ENCODE measurements at regions not wholly inside any gene's neighbourhood (a gene's known extent, or its start where the extent isn't known, plus 50 kb on each side); places are given as distances from the start of the nearest gene placed in this dataset.

GRCh38 chr17:20927308-20927977 is 115.4 kb downstream of the USP22 start:
- no TSS peak for BruUV-seq (replicated peaks)
- intact Hi-C loops (cut with micrococcal nuclease) (no loop called here), dilution Hi-C loops (cut with MboI; ENCODE audit: extremely low pct_ligation_motif_present, low sequenced_read_pairs) (no loop called here)
- Histone ChIP-seq H3K27me3 (ENCODE audit: control insufficient read depth in 2 of 2, insufficient read depth in 2 of 2, low read length in 2 of 2) (no peaks in the 10 kb centered on the region), H2AFZ (ENCODE audit: low read depth, low read length) (no peak overlapping the region), H3K9me3 (replicated peaks; ENCODE audit: control insufficient read depth, insufficient read depth, low read length) (no peaks in the 10 kb centered on the region), H3K27ac (ENCODE audit: insufficient read depth, low read depth, low read length) (no peak overlapping the region), H3K9ac (replicated peaks; ENCODE audit: extremely low read depth, insufficient read depth, low read length) (no peak overlapping the region), H3K79me2 (ENCODE audit: control insufficient read depth, insufficient read depth, low read length) (no peaks in the 10 kb centered on the region), H3K36me3 (ENCODE audit: control insufficient read depth in 2 of 2, extremely low read depth in 1 of 2, insufficient read depth in 2 of 2, low read length in 2 of 2) (no peaks in the 10 kb centered on the region), H4K20me1 (replicated peaks; ENCODE audit: control insufficient read depth, extremely low read depth, insufficient read depth, low read length) (no peaks in the 10 kb centered on the region), H3K4me1 (ENCODE audit: control insufficient read depth, extremely low read depth, insufficient read depth, low read length) (no peaks in the 10 kb centered on the region), H3K4me2 (ENCODE audit: insufficient read depth, low read length) (no peak overlapping the region), H3K9me1 (replicated peaks; ENCODE audit: control insufficient read depth, extremely low read depth, insufficient read depth, low read length) (no peaks in the 10 kb centered on the region), H3K4me3 (replicated peaks in 1 of 3; ENCODE audit: insufficient read depth in 1 of 3, low read depth in 1 of 3, low read length in 3 of 3) (no peak overlapping the region)
- ChIA-PET POLR2A (no interaction called here), CTCF (no interaction called here)
- DNase-seq (ENCODE audit: low read depth, low spot score) = no peak
- FAIRE-seq = no peak
- no peak for TF ChIP-seq JUN (IDR thresholded peaks at IDR 0.05; ENCODE audit: borderline replicate concordance, insufficient read depth, insufficient read length, low read depth)
- no peak for TF ChIP-seq POLR2AphosphoS5 (IDR thresholded peaks at IDR 0.05; ENCODE audit: insufficient read depth, low read depth, low read length)
- no peak for TF ChIP-seq FOS (IDR thresholded peaks at IDR 0.05; ENCODE audit: borderline replicate concordance, insufficient read depth, low read length)
- TF ChIP-seq MAX (IDR thresholded peaks at IDR 0.05; ENCODE audit: insufficient read depth, insufficient read length) = no peak
- no peak for TF ChIP-seq EZH2 (IDR thresholded peaks at IDR 0.05; ENCODE audit: borderline replicate concordance, low read depth, low read length, severe bottlenecking)
- no peak for TF ChIP-seq POLR2A (IDR thresholded peaks at IDR 0.05; ENCODE audit: low read depth, low read length)
- TF ChIP-seq MYC (IDR thresholded peaks at IDR 0.05; ENCODE audit: low read depth, low read length) = no peak
- TF ChIP-seq GATA2 (IDR thresholded peaks at IDR 0.05; ENCODE audit: insufficient read depth, insufficient read length, low read depth, low read length) = no peak
- no peak for TF ChIP-seq CTCF (IDR thresholded peaks at IDR 0.05; ENCODE audit: extremely low read depth in 1 of 2, insufficient read depth in 1 of 2, low read depth in 1 of 2, low read length in 2 of 2)

Measured in endothelial cell of umbilical vein (primary cell).